Stomach (tissue), 4 donors: ENCODE measurements at regions not wholly inside any gene's neighbourhood (a gene's known extent, or its start where the extent isn't known, plus 50 kb on each side); places are given as distances from the start of the nearest gene placed in this dataset.

ENCODE experiments used
- CTCF ChIP-seq, 7 experiments: fragments of 450-650 bp in 4 of 7; fragments of 200-600 bp in 3 of 7; sonication (generic) in 3 of 7; IDR thresholded peaks; one replicate each; pipeline ENCODE4 v1.5.1; 2016 to 2019; ENCODE audit warnings: antibody characterized with exemption in 7 of 7, control low read depth in 2 of 7, mild to moderate bottlenecking in 1 of 7
- EP300 ChIP-seq: sonication (generic); formaldehyde crosslinking; IDR thresholded peaks from one replicate; pipeline ENCODE4 v1.6.1; 2017; ENCODE audit warnings: antibody characterized with exemption
- POLR2A ChIP-seq, 4 donors: fragments of 450-650 bp; IDR thresholded peaks; one replicate each; pipeline ENCODE4 v1.6.1; 2016; ENCODE audit warnings: antibody characterized with exemption in 4 of 4, control low read depth in 2 of 4, mild to moderate bottlenecking in 1 of 4, moderate library complexity in 1 of 4
- POLR2AphosphoS5 ChIP-seq, 3 donors: sonication (generic); formaldehyde crosslinking; IDR thresholded peaks; one replicate each; pipeline ENCODE4 v1.6.1; 2016; ENCODE audit warnings: antibody characterized with exemption in 3 of 3

DNA sequence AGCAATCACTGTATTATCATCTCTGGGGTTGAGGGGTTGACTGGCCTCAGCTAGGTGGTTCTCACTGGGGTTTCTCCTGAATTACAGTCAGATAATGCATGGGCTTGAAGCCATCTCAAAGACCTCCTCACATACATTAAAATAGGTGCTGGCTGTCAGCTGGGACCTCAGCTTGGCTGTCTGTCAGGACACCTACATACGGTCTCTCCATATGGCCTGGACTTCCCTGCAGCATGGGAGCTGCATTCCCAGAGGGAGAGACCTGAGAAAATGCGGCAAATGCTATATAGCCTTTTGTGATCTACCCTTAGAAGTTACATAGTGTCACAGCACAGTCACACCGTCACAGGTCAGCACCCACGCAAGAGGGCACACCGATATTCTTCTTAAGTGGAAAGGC is 93.6 kb downstream of the TSEN15 start:
- no peak for TF ChIP-seq POLR2A (IDR thresholded peaks at IDR 0.05)
- TF ChIP-seq CTCF (IDR thresholded peaks at IDR 0.05): no peak
- TF ChIP-seq EP300: no peak
- no peak for TF ChIP-seq POLR2AphosphoS5 (IDR thresholded peaks at IDR 0.05)
